ENCODE measurements at regions not wholly inside any gene's neighbourhood (a gene's known extent, or its start where the extent isn't known, plus 50 kb on each side); places are given as distances from the start of the nearest gene placed in this dataset.

DNA sequence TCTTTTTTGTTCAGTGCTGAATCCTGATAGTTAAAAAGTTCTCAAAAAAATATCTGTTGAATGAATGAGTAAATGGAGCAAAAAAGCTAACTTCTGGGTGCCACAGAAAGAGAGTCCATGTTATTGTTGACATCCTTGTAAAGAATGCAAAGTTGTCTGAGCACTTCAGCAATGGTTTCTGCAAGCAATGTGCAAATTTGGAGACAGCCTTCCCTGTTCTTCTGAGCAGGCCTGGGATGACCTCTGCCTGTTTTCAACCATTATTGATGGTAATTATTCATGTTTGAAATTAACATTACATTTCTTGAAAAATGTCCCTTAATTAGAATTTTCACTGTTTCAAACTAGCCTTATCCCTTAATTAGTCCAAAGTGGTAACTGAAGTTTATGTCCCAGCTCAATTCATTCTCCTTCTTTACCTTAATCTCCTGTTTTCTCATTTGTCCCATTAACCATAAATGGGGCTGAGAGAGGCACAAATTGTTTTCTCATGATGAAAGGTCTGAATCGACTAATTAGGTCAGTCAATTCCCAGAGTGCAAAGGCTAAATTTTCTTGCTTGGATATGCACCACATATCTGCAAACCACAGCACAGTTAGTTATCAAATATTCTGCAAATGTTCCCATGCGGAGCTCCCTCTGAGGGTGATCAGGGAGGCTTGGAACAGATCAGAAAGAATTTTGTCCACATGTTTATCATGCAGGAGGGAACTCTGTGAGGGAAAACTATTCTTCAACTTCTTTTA lies 139.4 kb upstream of the KRR1 start:
- TF ChIP-seq POLR2A (IDR thresholded peaks at IDR 0.05; ENCODE audit: low read depth, low read length) (no peak), TAF1 (IDR thresholded peaks at IDR 0.05; ENCODE audit: borderline replicate concordance, low read depth, low read length) (no peak)

Measured in GM12892 (cell line).